ENCODE measurements at regions not wholly inside any gene's neighbourhood (a gene's known extent, or its start where the extent isn't known, plus 50 kb on each side); places are given as distances from the start of the nearest gene placed in this dataset.
"Not testable (repeated sequence)": the region's sequence is repeated elsewhere in the genome, so short reads cannot be mapped to it uniquely, and the experiment has no call there.

DNA sequence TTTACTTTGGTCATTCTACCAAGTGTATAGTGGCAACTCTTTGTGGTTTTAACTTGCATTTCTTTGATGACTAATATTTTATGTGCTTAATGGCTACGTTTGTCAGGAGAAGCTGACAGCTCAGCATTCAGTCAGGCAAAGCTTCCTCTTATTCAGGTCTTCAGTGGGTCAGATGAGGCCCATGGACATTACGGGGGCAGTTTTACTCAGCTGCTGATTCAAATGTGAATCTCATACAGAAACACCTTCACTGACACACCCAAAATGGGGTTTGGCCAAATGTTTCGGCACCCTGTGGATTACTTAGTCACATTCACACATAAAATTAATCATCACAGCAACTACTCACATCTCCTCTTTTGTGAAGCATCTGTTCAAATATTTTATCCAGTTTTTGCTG is 104.9 kb upstream of the PLD5 start:
- DNase-seq: no peak

DNA sequence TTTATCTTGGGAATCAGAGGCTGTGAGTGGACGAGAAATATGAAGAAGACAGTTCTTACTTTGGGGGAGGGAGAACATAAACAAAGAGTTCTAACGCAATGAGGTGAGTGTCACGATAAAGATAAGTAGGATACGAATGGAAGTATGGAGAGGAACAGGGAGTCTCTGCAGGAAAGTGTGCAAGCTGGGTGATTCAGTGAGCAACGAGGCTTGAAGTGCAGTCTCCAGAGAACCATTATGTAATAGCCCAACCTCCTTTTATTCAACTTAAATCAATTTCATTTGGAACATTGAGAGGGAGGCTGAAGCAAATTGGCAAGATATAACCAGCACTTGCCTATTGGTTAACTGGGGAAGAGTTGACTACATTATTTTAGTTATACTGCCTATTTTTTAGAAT is 99.3 kb upstream of the PLD5 start:
- DNase-seq: peak in 3 of 56 donors; percentile 2 to 5 (median 5)

DNA sequence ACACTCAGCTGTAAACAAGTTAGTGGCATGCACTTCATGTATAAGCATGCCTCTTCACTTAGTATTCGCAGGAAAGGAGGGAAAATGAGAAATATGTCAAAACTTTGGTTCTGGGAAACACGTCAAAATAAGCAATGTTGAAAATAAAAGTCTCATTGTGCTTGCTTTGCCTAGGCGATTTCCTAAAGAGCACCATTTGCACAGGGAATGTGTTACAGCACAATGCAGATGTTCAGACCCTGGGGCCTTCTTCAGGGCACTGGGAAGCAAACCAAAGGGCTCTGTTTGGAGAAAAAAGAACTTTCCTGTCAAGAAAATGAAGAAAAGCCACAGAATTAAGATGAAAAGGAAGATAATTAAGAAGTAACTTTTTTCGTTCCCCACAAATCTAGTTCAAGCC is 98.6 kb upstream of the PLD5 start:
- no peak for DNase-seq

DNA sequence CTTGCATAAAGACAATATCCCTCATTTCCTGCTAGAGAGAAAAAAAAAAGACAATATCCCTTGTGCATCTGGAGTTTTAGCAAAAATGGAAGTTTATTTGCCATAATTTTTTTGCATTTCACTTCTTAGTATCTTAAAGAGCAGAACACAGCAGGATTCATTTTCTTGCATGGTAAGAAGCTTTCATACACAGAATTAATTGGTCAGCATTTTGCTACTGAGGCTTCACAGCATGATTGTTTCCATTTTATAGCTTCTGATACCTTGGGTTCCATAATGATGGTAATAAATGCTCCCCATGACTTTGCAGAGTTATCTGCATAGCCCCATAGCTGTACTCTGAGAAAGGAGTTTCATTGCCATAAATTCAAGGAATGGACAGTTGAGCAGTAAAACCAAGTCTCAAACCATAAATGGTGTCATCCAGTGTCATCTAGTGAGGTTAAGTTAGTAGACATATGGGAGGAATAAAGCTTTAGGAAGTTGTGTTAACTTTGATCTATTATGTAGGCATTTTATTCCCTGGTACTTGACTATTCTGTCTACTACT is 88.8 kb upstream of the PLD5 start:
- DNase-seq: no peak

DNA sequence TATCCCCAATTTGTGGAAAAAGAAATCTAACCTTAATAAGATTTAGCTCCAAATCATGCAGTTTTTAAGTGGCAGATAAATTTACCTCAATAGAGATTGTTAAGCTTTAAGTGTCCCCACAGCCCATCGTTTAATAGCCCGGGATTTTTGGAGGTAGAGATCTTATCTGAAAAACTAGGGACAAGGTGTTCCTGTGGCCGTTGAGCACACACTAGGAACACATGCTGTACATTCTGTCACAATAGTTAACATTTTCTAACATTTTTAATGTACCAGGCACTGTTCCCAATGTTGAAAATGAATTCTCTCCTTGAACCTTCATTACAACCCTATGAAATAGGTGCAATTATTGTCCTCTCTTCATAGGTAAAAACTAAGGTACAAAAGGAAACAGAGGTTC is 85.7 kb upstream of the PLD5 start:
- DNase-seq: no peak

DNA sequence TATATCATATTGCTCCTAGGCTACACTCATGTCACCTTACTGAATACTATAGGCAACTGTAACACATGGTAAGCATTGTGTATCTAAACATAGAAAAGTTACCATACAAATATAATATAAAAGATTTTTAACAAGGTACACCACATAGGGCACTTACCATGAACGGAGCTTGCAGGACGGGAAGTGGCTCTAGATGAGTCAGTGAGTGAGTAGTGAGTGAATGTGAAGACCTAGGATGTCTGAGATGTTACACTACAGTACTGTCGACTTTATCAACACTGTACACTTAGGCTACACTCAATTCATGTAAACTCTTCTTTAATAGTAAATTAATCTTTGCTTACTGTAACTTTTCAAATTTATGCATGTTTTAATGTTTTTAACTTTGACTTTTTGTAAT is 81.0 kb upstream of the PLD5 start:
- DNase-seq: no peak

DNA sequence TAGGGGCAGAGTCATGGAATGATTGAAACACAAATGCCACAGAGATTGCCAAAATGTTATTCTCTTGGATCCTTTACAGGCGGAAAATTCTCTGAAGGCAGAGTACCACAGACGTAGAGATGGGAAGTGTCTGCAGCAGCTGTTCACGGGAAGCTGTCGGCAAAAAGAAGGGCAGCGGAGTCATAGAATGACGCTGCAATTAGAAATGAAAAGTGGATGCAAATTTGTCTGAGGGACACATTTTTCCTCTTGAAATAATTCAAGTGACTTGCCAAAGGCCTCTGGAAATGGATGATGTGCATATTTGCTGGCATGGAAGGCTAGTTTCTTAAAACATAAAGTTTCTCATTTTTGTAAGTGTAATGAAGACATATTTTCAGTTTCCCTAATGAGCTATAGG is 77.5 kb upstream of the PLD5 start:
- DNase-seq: no peak

DNA sequence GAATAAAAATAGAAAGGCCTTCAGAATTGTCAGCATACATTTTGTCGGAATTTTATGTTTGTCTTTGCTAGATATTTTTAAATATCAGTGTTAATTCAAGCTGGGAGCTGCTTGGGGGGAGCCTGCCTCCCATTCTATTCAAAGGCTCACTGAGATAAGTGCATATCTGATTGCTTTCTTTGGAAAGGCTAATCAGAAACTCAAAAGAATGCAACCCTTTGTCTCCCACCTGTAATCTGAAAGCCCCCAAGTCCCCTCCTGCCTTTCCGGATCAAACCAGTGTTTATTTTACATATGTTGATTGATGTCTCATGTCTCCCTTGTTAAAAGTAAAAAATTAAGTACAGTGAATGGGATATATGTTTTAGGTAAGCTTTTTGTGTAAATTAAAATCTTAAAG is 69.3 kb upstream of the PLD5 start:
- DNase-seq: not testable (repeated sequence)

DNA sequence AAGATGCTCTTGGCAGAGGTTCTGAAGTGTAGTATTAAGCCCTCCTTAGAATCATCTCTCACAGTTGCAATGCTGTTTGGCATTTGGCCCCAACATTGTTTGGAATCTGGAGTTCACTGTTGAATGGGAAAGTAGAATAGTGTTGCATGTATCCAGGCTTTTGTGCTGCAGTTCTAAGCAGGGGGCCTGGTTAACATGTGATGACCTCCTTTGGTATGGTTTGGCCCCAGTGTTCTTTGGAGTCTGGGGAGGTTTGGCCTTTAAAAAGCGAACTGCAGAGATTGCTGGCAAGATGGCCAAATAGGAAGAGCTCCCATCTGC is 61.8 kb upstream of the PLD5 start:
- DNase-seq: no peak

DNA sequence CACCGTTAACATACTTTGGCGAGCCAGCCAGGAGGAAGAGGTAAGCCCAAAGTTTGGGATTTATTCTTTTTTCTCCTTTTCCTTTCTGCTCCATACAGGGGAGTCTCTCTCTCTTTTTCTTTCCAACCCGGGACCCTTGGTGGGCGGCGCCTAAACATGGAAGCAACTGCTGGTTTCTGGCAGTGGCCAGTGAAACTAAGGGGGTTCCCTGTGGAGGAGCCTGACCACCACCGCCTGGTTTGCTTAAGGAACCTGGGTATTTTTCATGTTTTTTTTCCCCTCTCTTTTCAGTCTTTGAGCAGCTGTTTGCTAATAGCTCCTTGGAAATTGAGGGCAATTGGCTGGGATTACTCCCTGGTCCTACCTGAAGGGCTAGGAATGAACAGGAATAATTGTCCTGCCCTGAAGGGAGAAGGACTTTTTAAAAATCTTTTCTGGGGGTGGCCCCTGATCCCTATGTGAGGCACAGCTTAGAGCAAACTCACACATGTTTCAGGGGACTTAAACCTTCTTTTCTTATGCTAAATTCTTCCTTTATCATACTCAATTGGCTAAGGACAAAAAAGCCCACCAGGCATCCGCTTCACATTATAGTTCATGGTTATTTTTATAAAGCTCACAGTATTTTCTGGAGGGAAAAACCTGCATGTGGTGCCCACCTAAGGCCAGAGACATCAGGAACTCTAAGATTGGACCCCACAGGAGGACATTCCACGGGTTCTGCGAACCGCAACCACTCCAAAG is 61.3 kb upstream of the PLD5 start:
- DNase-seq: no peak

DNA sequence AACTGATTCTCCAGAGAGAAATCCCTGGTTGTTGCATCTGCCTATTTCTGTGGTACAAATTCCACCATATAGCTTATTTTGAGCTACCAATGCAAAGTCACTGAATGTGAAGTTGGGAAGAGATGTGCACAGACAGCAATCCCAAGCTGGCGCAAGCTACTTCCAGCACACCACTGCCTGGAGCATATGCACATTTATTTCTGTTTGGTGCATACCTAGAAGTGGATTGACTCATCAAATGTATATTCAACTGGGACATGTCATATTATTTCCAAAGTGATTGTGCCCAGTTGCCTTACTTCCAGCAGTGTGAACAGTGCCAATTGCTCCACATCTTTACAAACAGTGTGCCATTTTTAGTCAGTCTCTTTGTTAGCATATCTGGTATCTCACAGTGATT is 58.2 kb upstream of the PLD5 start:
- no peak for DNase-seq

DNA sequence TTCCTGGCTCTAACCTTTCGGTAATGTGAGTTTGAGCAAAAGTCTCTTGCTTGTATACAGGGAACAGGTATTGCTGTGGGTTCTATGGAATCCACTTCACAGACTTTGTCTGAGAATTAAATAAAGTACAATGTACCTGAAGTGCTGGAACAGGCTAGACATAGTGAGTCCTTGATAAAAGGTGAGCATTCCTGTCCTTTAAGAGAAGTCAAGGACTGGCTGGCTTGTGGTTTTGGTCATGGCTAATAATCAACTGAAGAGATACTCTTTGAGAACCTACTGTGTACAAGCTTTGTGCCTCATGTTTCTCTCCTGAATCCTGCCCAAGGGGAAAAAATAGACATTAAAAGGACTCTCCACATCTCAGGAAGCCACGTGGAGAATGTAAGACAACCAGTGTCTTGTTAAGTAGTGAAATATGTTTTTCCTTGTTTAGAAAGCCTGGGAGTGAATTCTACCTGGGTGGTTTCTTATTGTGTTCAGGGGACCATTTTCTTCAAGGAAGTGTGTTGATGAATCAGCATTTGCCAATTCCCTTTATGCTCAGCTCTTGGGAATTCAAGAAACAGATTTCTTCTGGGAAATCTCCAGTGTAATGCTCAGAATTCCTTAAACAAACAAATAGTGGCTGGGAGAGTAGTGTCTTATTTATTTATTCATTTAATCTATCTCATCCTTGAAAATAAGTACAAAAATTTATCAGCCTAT is 55.2 kb upstream of the PLD5 start:
- DNase-seq: no peak
